Peyer's patch (tissue), 4 donors: ENCODE measurements at regions not wholly inside any gene's neighbourhood (a gene's known extent, or its start where the extent isn't known, plus 50 kb on each side); places are given as distances from the start of the nearest gene placed in this dataset.

ENCODE experiments used
- DNase-seq, 3 donors: peaks; one replicate each; pipeline ENCODE4 v3.0.0-alpha.2; 2017 to 2019
- H3K27ac ChIP-seq, 4 donors: fragments of 200-600 bp; sonication (generic); one replicate each; pipeline ENCODE4 v1.5.1; 2016 to 2019
- H3K27me3 ChIP-seq, 2 donors: fragments of 200-600 bp; sonication (generic); one replicate each; pipeline ENCODE4 v1.5.1; 2019
- H3K36me3 ChIP-seq, 3 donors: fragments of 200-600 bp; sonication (generic); one replicate each; pipeline ENCODE4 v1.5.1; 2016 to 2019
- H3K4me1 ChIP-seq, 4 donors: fragments of 200-600 bp; sonication (generic); one replicate each; pipeline ENCODE4 v1.5.1; 2016 to 2019
- H3K4me3 ChIP-seq, 4 donors: fragments of 200-600 bp; sonication (generic); 1 replicate in 3 of 4; 2 replicates in 1 of 4; pipeline ENCODE4 v1.5.1; 2016 to 2019; ENCODE audit warnings: mild to moderate bottlenecking in 1 of 4
- H3K9me3 ChIP-seq, 4 donors: fragments of 200-600 bp; sonication (generic); one replicate each; pipeline ENCODE4 v1.5.1; 2016 to 2019; ENCODE audit warnings: mild to moderate bottlenecking in 1 of 4
- CTCF ChIP-seq, 6 experiments: fragments of 450-650 bp in 4 of 6; fragments of 200-600 bp in 2 of 6; sonication (generic) in 1 of 6; IDR thresholded peaks; one replicate each; pipeline ENCODE4 v1.5.1; 2017 to 2019; ENCODE audit warnings: antibody characterized with exemption in 6 of 6, mild to moderate bottlenecking in 3 of 6, moderate library complexity in 1 of 6
- POLR2A ChIP-seq, 2 donors: fragments of 450-650 bp; IDR thresholded peaks; one replicate each; pipeline ENCODE4 v1.5.1; 2017; ENCODE audit warnings: antibody characterized with exemption in 2 of 2, mild to moderate bottlenecking in 2 of 2, moderate library complexity in 2 of 2

DNA sequence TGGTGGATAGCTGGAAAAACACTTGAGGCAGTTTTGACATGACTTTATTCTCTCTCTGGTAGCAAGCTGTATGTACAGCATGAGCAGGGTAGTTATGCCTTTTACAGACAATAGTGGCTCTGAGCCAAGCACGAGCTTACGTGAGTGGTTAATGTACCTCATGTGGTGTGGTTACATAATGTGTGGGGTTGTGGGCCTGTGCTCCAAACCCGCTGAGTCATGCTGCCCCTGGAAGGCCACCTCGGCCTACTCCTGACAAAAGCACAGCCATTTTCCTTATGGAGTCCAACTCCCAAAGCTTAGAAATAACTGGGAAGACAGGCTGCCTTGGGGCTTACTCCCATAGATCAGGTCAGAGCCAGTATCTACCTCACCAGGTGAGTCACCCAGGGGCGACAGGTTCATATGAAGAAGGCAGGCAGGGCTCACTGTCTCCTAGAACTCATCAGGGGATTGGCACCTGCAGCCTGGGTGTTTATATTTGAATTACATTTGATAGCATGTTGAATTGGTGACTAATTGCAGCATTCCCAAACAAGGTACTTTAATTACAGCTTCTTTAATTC is 404.5 kb downstream of the ADRA2A start:
- Histone ChIP-seq H3K4me3 (no peak overlapping the region), H3K36me3 (no peaks in the 10 kb centered on the region), H3K9me3 (no peaks in the 10 kb centered on the region), H3K27ac (no peak overlapping the region), H3K27me3 (no peaks in the 10 kb centered on the region), H3K4me1 (no peaks in the 10 kb centered on the region)
- no peak for DNase-seq
- TF ChIP-seq POLR2A (IDR thresholded peaks at IDR 0.05) (no peak), CTCF (IDR thresholded peaks at IDR 0.05) (no peak)

GRCh38 chr10:111481866-111482265 is 405.0 kb downstream of the ADRA2A start:
- TF ChIP-seq CTCF (IDR thresholded peaks at IDR 0.05) (no peak), POLR2A (IDR thresholded peaks at IDR 0.05) (no peak)
- no peak overlapping the region for H3K4me3 ChIP-seq
- no peaks in the 10 kb centered on the region for H3K4me1 ChIP-seq
- no peak for DNase-seq
- no peak overlapping the region for H3K27ac ChIP-seq
- H3K27me3 ChIP-seq = no peaks in the 10 kb centered on the region
- H3K36me3 ChIP-seq = no peaks in the 10 kb centered on the region
- no peaks in the 10 kb centered on the region for H3K9me3 ChIP-seq

DNA sequence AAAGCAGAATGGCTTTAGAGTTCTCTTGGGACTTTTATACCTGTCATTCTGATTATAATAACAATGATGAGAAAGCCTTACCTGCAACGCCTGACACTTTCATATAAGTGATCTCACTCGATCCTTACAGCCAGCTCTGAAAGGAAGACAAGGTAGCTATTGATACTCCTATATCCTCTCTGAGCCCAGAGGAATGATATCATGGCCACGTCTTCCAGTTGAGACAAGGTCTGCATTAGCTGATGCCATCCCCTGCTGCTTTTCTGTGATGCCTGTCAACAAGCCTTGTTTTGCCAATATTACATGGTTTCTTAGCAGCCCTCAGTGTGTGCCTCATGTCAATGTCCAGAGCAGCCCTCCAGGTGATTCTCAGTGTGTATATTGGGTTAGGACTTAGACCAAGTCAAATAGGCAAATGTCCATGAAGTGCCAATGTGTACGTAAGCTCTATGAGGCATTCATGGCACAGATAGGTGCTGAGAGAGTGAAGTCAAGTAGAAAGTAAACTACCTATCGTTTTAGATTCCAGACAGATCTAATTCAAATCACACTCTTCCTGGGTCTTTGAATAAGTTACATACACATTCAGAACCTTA is 405.9 kb downstream of the ADRA2A start:
- H3K9me3 ChIP-seq = no peaks in the 10 kb centered on the region
- DNase-seq = no peak
- TF ChIP-seq CTCF (IDR thresholded peaks at IDR 0.05) = no peak
- TF ChIP-seq POLR2A (IDR thresholded peaks at IDR 0.05) = no peak
- H3K27me3 ChIP-seq = no peaks in the 10 kb centered on the region
- no peaks in the 10 kb centered on the region for H3K4me1 ChIP-seq
- no peaks in the 10 kb centered on the region for H3K36me3 ChIP-seq
- H3K4me3 ChIP-seq = no peak overlapping the region
- no peak overlapping the region for H3K27ac ChIP-seq

GRCh38 chr10:111485767-111486166 is 408.9 kb downstream of the ADRA2A start:
- H3K4me1 ChIP-seq = no peaks in the 10 kb centered on the region
- no peaks in the 10 kb centered on the region for H3K36me3 ChIP-seq
- no peaks in the 10 kb centered on the region for H3K27me3 ChIP-seq
- DNase-seq = no peak
- no peak overlapping the region for H3K4me3 ChIP-seq
- TF ChIP-seq CTCF (IDR thresholded peaks at IDR 0.05) (no peak), POLR2A (IDR thresholded peaks at IDR 0.05) (no peak)
- peaks cover 0 to 12% (median 5%) of the 10 kb centered on the region in 4 donors for H3K9me3 ChIP-seq
- no peak overlapping the region for H3K27ac ChIP-seq

GRCh38 chr10:111486346-111486745 is 409.5 kb downstream of the ADRA2A start:
- DNase-seq = no peak
- H3K27me3 ChIP-seq = no peaks in the 10 kb centered on the region
- peaks cover 0 to 12% (median 5%) of the 10 kb centered on the region in 4 donors for H3K9me3 ChIP-seq
- H3K4me3 ChIP-seq = no peak overlapping the region
- no peak overlapping the region for H3K27ac ChIP-seq
- TF ChIP-seq POLR2A (IDR thresholded peaks at IDR 0.05) (no peak), CTCF (IDR thresholded peaks at IDR 0.05) (no peak)
- H3K4me1 ChIP-seq = no peaks in the 10 kb centered on the region
- no peaks in the 10 kb centered on the region for H3K36me3 ChIP-seq
